HG02981 (cell line): ENCODE measurements at regions not wholly inside any gene's neighbourhood (a gene's known extent, or its start where the extent isn't known, plus 50 kb on each side); places are given as distances from the start of the nearest gene placed in this dataset.

Source experiments
- ATAC-seq: cut with Tn5 transposase; IDR thresholded peaks from one replicate; pipeline ENCODE4 v1.9.1; 2021; ENCODE audit warnings: mild to moderate bottlenecking, moderate library complexity; ENCODE audit not compliant: unreplicated experiment

GRCh38 chr2:8543383-8544170 lies 138.3 kb upstream of the ID2 start:
- ATAC-seq = peak; percentile 70

- ATAC-seq = no peak
Observed at GRCh38 chr2:8544171-8544785, 137.6 kb upstream of the ID2 start.

- ATAC-seq = peak; percentile 52
Observed at GRCh38 chr2:8544786-8545694, 136.8 kb upstream of the ID2 start.

- ATAC-seq = no peak
Observed at GRCh38 chr2:8545695-8546611, 135.9 kb upstream of the ID2 start.

- no peak for ATAC-seq
Observed at GRCh38 chr2:8546612-8547283, 135.1 kb upstream of the ID2 start.

DNA sequence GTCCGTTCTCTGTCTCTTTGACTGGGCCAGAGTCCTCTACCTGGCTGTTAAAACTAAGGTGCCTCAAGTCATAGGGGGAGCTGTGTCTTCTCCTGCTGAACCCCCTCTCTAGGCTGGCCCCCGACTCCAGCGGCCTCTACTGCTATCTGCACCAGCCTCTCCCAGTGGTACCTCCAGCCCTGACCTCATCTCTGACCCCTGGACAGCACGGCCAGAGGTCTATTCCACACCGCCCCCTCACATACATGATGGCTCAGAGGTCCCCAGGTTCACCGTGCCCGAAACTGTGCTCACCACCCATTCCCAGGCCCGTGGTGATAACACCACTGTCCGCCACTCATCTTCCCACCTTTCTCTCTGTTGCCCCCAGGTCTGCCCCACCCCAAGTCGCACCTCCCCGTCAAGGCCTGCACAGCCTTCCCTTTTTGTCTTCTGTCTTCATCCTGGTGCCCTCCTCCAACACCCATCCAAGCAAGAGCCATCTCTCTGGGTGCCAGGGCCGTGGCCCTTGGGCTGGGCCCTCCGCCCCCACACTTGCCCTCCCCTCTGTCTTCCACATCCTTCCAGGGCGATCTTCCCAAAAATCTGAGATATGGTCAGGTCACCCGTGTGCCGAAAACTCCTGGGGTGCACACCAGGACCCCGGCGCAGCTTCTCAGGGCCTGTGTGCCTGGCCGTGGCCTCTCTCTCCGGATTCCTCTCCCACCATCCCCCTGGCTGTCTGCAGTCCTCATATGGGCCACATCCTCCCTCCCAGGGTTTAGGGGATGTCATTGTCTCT lies 134.4 kb upstream of the ID2 start:
- no peak for ATAC-seq

DNA sequence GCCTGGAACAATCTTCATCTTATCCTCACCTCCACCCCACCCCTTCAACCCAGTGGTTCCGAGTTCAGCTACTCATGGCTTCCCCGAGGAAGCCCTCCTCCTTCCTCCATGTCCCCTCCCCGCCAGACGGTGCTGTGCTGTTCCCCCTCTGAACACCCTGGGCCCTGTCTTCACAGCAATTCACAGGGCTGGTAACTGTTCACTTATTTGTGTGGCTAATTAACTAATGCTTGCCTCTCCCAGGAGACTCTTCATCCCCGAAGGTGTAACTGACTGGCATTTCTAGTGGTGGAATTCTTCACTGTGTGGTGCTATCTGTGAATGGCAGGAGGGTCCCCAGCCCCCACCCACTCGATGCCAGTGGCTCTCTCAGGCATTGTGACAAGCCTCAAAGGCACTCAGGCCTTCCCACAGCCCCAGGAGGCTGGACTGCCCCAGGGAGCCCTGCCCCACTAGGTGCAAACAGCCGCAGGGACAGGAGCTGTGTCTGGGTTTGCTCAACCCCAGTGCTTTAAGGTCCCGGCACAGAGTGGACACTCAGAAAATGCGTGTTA lies 133.7 kb upstream of the ID2 start:
- no peak for ATAC-seq

GRCh38 chr2:8548619-8549150 lies 133.2 kb upstream of the ID2 start:
- ATAC-seq = no peak

GRCh38 chr2:8549273-8549922 lies 132.5 kb upstream of the ID2 start:
- ATAC-seq = no peak

DNA sequence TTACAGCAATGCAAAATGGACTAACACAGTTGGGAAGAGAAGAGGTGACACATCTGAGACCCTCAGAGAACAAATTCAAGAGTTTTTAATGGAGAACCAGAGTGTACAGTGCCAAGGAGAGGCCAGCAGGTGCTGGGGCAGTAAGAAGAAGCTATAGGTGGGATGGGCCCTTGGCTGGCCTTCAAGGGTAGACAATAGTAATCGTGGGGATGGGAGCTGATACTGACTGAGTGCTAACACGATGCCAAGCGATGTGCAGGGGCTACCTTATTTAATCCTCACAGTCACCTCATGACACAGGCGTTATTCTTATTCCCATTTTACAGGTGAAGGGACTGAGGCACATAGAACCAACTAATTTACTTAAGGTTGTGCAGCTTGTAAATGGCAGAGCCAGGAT lies 131.9 kb upstream of the ID2 start:
- no peak for ATAC-seq

GRCh38 chr2:8550481-8550880 lies 131.4 kb upstream of the ID2 start:
- ATAC-seq = no peak

- ATAC-seq = no peak
Observed at GRCh38 chr2:8550937-8551621, 130.8 kb upstream of the ID2 start.

- ATAC-seq = peak; percentile 59
Observed at GRCh38 chr2:8551622-8552074, 130.2 kb upstream of the ID2 start.

DNA sequence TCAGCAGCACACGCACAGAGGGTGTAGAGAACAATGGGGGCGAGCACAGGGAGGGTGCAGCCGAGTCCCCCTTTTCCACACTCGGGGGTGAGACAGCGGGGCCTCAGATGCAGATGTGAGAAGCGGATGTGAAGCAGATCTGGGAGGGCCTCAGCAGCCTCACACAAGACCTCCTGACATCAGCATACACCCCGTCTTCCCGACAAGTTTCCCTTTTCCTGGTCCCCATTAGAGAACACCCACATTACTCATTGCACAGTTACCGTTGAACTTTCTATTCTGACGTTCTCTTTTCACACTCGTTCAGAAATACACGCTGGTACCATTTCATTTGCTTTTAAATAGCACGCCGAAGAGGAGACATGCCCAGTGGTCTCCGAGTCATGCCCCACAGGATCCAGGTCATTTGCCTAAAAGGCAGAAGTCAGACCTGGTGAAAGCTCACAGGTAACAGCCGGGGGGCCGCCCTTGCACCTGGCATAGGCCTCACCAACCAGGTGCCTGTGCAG lies 129.5 kb upstream of the ID2 start:
- ATAC-seq = no peak

GRCh38 chr2:8553643-8554042 lies 128.2 kb upstream of the ID2 start:
- no peak for ATAC-seq

DNA sequence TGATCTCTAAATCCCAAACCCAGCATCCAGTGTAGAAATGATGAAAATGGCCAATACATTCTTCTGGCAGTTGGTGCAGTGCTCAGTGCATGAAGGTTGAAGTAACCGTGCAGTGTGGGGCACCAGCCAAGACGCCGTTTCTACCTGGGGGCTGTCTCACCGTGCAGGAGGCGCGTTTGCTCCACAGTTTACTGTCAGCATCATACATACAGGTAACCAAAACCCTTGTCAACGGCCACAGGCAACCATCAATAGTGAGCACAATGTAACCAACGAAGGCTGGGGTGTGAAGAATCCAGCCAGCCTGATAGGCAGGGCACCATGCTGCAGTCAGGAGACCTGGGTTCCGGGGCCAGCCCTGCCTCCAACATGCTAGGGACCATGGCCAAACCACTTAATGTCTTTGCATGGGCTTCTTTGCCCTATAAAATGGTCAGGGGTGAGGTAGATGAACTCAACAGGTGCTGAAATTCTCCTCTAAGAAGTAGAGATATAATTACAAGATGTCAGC lies 127.5 kb upstream of the ID2 start:
- no peak for ATAC-seq

DNA sequence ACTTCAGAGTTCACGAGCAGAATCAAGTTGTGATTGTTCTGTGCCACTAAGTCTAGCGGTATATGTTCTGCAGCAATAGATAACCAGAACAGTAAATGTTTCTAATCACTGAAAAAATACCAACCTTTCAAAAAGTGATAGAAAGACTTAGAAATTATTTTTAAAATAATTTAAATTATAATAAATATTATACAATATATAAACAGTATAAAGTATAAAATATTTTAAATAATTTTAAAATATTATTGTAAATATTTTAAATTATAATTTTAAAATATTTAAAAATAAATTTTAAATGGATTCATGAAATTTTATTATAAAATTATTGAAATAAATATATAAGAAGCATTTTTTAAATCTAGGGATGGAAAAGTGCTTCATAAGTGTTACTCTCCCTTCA lies 126.3 kb upstream of the ID2 start:
- ATAC-seq = no peak
